T-helper 1 cell treated with Interleukin-12 subunit alpha and Interleukin-12 subunit beta and Interleukin-4 antibody, amounts not matched to agents 30 μg/mL and 1 μg/mL, for 36 hours (primary cell): ENCODE measurements at regions not wholly inside any gene's neighbourhood (a gene's known extent, or its start where the extent isn't known, plus 50 kb on each side); places are given as distances from the start of the nearest gene placed in this dataset.

ENCODE experiments used
- H3K27ac Mint-ChIP-seq: one replicate; pipeline ENCODE4 v1.8.0; 2021; ENCODE audit warnings: mild to moderate bottlenecking, mixed read lengths
- H3K27me3 Mint-ChIP-seq: one replicate; pipeline ENCODE4 v1.8.0; 2021; ENCODE audit warnings: low read depth, mixed read lengths
- H3K36me3 Mint-ChIP-seq: one replicate; pipeline ENCODE4 v1.8.0; 2021; ENCODE audit warnings: low read depth, mixed read lengths
- H3K4me1 Mint-ChIP-seq: one replicate; pipeline ENCODE4 v1.8.0; 2021; ENCODE audit warnings: low read depth, mixed read lengths
- H3K4me3 Mint-ChIP-seq: one replicate; pipeline ENCODE4 v1.8.0; 2021; ENCODE audit warnings: mild to moderate bottlenecking, moderate library complexity, mixed read lengths
- H3K9me3 Mint-ChIP-seq: one replicate; pipeline ENCODE4 v1.8.0; 2021; ENCODE audit warnings: mixed read lengths

DNA sequence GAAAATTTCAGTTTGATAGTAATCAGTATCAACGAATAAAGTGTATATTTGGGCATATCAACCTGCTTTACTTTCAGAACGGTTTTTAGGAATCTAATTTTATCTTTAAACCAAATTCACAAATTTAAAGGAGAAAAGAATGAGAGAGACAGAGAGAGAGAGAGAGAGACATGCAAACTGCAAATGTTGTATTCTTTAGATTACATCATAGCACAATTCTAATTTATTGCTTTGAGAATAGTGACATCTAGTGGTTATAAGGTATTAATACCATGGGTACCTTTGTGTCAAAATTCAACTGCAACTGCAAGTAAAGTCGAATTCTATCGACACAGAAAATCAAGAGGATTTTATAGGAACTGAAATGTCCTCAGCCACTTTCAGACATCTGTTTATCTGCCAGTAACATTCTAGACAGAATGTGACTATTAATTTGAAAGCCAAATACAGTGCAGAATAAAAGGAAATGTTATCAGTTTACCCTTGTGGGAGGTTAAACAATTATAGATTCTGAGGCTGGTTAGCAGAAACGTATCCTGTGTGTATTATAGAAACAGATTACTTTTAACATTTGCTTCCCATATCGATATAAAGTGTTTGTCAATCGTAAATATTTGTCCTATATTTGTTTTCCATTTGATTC is 529.8 kb upstream of the VRK2 start:
- Mint-ChIP-seq H3K27ac (no peak overlapping the region), H3K9me3 (no peaks in the 10 kb centered on the region), H3K36me3 (no peaks in the 10 kb centered on the region), H3K4me1 (no peaks in the 10 kb centered on the region), H3K27me3 (peaks cover 4% of the 10 kb centered on the region), H3K4me3 (no peak overlapping the region)

DNA sequence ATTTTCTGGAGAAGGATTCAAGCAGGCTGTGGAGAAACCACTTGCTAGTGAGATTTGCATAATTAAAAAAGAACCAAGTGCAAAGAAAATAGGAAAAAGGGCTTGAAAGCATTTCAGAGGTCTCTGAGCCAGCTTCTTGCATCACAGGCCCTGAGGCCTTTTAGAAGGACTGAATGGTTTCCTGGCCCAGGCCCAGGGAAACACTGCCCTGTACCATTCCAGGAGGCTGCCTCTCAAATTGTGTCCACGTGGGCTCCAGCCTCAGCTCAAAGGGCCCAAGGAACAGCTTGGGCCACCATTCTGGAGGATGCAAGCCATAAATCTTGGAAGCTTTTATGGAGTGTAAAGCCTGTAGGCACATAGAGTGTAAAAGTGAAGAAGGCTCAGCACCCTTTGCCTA is 523.3 kb upstream of the VRK2 start:
- Mint-ChIP-seq H3K4me1 (no peaks in the 10 kb centered on the region), H3K27me3 (no peaks in the 10 kb centered on the region), H3K4me3 (no peak overlapping the region), H3K27ac (no peak overlapping the region), H3K36me3 (no peaks in the 10 kb centered on the region), H3K9me3 (no peaks in the 10 kb centered on the region)

DNA sequence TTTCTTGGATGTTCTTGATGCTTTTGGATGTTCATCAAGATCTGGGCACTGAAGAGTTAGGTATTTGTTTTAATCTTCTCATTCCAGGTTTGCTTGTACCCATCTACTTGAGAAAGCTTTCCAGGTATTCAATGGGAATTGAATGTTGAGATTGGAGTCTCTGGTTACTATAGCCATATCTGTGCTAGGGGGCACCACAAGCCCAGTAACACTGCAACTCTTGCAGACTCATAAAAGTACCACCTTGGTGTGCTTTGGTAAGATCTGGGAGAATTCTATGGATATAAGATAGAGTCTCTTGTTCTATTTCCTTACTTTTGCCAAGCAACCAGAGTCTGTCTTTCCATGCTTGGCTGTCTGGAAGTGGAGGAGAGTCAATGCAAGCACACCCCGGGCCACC is 518.9 kb upstream of the VRK2 start:
- H3K9me3 Mint-ChIP-seq, result no peaks in the 10 kb centered on the region
- H3K4me1 Mint-ChIP-seq, result no peaks in the 10 kb centered on the region
- no peaks in the 10 kb centered on the region for H3K27me3 Mint-ChIP-seq
- no peaks in the 10 kb centered on the region for H3K36me3 Mint-ChIP-seq
- H3K27ac Mint-ChIP-seq, result no peak overlapping the region
- H3K4me3 Mint-ChIP-seq, result no peak overlapping the region

DNA sequence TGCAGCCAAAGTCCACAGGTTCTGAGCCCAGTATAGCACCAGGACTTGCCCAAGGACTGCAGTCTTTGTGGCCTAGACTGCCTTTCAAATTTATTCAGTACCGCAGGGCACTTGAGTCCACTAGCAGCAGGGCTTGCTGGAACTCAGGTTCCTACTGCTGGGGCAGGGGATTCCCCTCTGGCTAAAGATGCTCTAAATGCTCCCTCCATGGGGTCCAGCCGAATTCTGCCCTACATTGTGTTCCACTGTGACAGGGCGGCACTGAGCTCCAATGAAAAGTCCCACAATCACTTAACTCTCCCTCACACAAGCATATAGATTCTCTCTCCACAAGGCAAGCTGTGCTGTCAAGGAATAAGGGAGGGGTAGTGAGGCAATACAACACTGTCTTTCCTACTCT is 518.1 kb upstream of the VRK2 start:
- Mint-ChIP-seq H3K4me3 (no peak overlapping the region), H3K9me3 (no peaks in the 10 kb centered on the region), H3K4me1 (no peaks in the 10 kb centered on the region), H3K36me3 (no peaks in the 10 kb centered on the region), H3K27me3 (no peaks in the 10 kb centered on the region), H3K27ac (no peak overlapping the region)

DNA sequence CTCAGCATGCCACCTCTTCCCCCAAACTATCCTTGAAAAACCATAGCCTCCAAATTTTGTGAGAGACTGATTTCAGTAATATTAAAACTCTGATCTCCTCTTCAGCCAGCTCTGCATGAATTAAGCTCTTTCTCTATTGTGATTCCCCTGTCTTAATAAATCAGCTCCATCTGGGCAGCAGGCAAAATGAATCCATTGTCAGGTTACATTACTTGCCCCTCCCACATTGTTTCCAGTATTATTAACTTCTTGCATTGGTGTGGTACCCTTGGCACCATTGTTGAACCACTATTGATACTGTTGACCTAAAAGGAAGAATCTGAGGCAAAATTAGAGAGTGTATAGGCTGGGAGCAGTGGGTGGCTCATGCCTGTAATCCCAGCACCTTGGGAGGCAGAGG is 512.2 kb upstream of the VRK2 start:
- H3K36me3 Mint-ChIP-seq, result no peaks in the 10 kb centered on the region
- H3K27me3 Mint-ChIP-seq, result no peaks in the 10 kb centered on the region
- no peak overlapping the region for H3K4me3 Mint-ChIP-seq
- no peak overlapping the region for H3K27ac Mint-ChIP-seq
- H3K4me1 Mint-ChIP-seq, result no peaks in the 10 kb centered on the region
- H3K9me3 Mint-ChIP-seq, result no peaks in the 10 kb centered on the region

DNA sequence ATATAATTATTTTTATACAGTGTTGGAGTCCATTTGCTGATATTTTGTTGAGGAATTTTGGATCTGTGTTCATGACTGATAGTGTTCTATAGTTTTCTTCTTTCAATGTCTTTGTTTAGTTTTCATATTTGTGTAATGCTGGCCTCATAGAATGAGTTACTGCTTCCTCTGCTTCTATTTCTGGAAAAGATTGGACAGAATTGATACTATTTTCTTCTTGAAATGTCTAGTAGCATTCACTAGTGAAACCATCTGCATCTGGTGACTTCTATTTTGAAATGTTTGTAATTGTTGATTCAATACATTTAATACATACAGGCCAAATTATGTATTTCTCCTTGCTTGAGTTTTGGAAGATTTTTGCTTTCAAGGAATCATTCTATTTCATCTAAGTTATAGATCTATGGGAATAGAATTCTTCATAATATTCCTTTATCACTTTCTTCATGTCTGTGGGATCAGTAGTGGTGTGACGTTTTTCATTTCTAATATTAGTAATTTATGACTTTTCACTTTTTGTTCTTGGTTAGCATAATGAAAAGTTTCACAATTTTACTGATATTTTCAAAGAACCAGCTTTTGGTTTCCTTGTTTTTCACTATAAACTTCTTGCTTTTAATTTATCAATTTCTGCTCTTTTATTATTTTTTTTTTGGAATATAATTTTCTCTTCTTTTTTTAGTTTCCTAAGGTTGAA is 509.9 kb upstream of the VRK2 start:
- H3K4me1 Mint-ChIP-seq, result no peaks in the 10 kb centered on the region
- H3K36me3 Mint-ChIP-seq, result no peaks in the 10 kb centered on the region
- H3K4me3 Mint-ChIP-seq, result no peak overlapping the region
- no peaks in the 10 kb centered on the region for H3K27me3 Mint-ChIP-seq
- H3K27ac Mint-ChIP-seq, result no peak overlapping the region
- no peaks in the 10 kb centered on the region for H3K9me3 Mint-ChIP-seq

DNA sequence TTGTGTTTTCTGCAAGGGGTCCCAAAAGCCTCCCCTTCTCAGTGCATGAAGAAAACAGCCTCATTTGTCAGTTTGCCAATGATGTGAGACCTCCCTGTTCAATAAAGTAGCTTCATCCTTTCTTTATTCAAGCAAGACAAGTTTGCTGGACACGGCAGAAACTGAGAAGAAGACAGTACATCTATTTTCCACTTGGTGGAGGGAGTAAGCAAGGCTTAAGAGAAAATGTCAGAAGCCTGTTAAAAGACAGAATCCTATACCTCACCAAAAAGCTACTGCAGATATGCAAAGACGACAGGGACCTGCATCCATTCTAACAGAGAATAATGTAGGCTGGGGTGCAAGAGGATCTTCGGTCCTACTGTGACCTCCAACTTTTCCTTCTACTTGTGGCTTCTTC is 506.8 kb upstream of the VRK2 start:
- no peaks in the 10 kb centered on the region for H3K36me3 Mint-ChIP-seq
- H3K9me3 Mint-ChIP-seq, result no peaks in the 10 kb centered on the region
- no peaks in the 10 kb centered on the region for H3K27me3 Mint-ChIP-seq
- H3K4me3 Mint-ChIP-seq, result no peak overlapping the region
- no peak overlapping the region for H3K27ac Mint-ChIP-seq
- no peaks in the 10 kb centered on the region for H3K4me1 Mint-ChIP-seq

DNA sequence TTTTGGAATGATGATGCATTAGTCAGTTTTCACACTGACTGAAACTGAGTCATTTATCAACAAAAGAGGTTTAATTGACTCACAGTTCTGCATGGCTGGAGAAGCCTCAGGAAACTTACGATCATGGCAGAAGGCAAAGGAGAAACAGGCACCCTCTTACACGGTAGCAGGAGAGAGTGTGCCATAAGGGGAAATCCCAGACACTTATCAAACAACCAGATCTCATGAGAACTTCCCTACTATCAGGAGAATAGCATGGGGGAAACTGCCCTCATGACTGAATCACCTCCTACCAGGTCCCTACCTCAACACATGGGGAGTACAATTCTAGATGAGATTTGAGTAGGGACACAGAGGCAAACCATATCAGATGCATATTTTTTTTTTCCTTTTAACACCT is 504.5 kb upstream of the VRK2 start:
- Mint-ChIP-seq H3K27ac (no peak overlapping the region), H3K27me3 (no peaks in the 10 kb centered on the region), H3K4me3 (no peak overlapping the region), H3K4me1 (no peaks in the 10 kb centered on the region), H3K36me3 (no peaks in the 10 kb centered on the region), H3K9me3 (no peaks in the 10 kb centered on the region)

DNA sequence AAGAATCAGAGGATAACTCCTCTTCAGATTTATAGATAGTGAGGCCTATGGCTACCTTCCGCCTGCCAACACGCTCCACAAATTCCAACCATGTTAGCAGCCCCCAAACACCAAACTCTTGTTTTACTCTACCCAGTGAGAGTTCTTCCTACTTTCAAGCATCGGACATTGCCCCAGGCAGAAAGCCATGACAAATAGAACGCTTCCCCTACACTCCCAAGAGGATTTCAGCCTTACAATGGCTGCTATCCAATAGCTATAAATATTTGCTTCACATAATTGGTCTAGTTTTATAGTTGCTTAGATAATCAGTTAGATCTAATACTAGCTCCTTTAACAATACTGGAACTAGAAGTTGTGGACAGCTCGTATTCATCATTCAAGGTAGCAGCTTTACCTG is 503.4 kb upstream of the VRK2 start:
- H3K27me3 Mint-ChIP-seq, result no peaks in the 10 kb centered on the region
- no peaks in the 10 kb centered on the region for H3K4me1 Mint-ChIP-seq
- H3K27ac Mint-ChIP-seq, result no peak overlapping the region
- no peak overlapping the region for H3K4me3 Mint-ChIP-seq
- no peaks in the 10 kb centered on the region for H3K9me3 Mint-ChIP-seq
- H3K36me3 Mint-ChIP-seq, result no peaks in the 10 kb centered on the region

DNA sequence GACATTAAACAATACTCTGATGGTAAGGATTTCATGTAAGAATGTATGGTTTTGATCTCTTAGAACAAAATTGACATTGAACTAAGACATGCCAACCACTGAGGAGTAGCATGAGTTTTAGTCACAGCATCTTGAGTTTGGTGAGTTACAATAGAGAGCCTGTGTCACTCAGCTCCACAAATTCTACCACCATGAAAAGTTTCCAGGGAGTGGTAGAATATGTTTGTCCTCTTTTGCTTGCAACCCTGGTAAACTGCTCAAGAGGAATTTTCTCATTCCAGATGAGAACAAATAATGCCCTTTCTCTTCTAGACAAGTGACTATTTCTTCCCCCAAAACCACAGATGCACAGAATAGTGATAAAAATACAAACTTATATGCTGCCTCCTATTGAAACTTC is 502.0 kb upstream of the VRK2 start:
- Mint-ChIP-seq H3K27me3 (no peaks in the 10 kb centered on the region), H3K4me3 (no peak overlapping the region), H3K36me3 (no peaks in the 10 kb centered on the region), H3K9me3 (no peaks in the 10 kb centered on the region), H3K4me1 (peaks cover 1% of the 10 kb centered on the region), H3K27ac (no peak overlapping the region)

DNA sequence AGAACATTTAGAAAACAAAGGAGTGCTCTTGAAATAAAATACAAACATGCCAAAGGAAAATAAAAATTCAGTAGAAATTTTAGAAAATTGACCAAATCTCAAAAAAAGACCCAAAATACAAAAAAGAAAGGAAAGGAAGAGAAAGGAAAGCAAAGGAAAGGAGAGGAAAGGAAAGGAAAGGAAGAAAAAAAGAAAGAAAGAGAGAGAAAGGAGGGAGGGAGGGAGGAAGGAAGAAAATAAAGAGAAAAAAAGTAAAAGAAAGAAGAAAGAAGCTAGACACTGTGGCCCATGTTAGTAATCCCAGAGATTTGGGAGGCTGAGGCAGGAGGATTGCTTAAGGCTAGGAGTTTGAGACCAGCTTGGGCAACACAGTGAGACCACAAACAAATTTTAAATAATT is 500.1 kb upstream of the VRK2 start:
- Mint-ChIP-seq H3K36me3 (no peaks in the 10 kb centered on the region), H3K4me3 (no peak overlapping the region), H3K27me3 (no peaks in the 10 kb centered on the region), H3K27ac (no peak overlapping the region), H3K4me1 (peaks cover 5% of the 10 kb centered on the region), H3K9me3 (peaks cover 5% of the 10 kb centered on the region)

DNA sequence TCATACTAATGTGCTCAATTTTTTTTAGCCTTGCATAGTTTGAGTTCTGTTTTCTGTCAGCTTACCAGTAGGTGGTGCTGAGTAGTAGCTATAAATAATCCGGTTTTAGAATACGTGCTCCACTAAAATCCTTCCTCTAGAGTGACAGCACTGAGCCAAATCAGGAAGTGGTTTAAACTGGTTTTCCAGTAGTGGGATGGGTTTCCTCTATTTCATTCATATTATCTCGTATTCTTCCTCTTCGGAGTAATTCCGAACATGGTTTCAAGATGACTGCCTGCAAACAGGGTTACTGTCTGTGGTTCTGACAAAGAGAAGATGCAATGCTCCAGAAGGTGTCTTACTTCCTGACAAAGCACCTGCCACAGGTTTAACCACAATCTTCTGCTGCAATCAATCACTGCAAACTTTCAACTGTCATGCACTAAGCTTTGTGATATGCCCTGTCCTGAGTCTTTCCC is 496.9 kb upstream of the VRK2 start:
- peaks cover 5% of the 10 kb centered on the region for H3K9me3 Mint-ChIP-seq
- H3K4me3 Mint-ChIP-seq, result no peak overlapping the region
- H3K36me3 Mint-ChIP-seq, result no peaks in the 10 kb centered on the region
- peaks cover 5% of the 10 kb centered on the region for H3K4me1 Mint-ChIP-seq
- no peak overlapping the region for H3K27ac Mint-ChIP-seq
- H3K27me3 Mint-ChIP-seq, result no peaks in the 10 kb centered on the region

DNA sequence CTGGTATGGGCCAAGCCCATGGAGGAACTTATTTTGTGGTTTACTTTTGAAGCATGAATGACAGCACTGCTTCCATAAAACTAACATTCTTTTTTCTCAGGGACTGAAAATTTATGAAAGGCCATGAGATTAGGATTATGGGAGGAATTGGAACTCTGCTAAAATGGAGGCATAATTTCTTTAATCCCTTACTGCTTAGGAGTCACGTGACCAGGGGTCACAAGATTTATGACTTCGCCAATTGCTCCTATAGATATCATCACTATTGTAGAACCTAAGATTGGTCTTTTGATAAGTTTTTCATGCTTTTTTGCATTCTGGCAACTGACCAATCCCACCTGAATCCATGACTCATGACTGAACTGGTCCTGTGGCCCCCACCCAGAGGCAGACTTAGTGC is 495.7 kb upstream of the VRK2 start:
- Mint-ChIP-seq H3K4me3 (no peak overlapping the region), H3K27me3 (no peaks in the 10 kb centered on the region), H3K36me3 (no peaks in the 10 kb centered on the region), H3K9me3 (peaks cover 14% of the 10 kb centered on the region), H3K4me1 (peaks cover 5% of the 10 kb centered on the region), H3K27ac (no peak overlapping the region)

DNA sequence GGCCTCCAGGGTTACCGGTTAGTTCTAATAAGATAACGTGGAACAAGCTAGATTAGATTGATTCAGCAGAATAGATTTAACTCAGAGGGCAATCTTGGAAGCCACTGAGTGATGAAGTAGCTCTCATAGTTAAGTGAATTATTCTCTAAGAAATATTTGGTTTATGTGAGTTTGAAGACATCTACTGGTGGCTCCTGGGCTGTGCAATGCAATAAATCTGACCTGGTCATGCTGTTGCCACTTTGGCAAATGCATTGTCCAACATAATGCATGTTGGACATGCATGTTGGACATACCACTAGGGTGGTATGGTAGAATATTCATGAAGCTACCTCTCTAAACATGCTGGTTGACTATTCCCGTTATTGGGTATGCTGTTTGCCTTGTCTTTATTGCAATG is 493.7 kb upstream of the VRK2 start:
- Mint-ChIP-seq H3K9me3 (peaks cover 14% of the 10 kb centered on the region), H3K4me1 (peaks cover 5% of the 10 kb centered on the region), H3K27me3 (no peaks in the 10 kb centered on the region), H3K27ac (no peak overlapping the region), H3K36me3 (no peaks in the 10 kb centered on the region), H3K4me3 (no peak overlapping the region)

DNA sequence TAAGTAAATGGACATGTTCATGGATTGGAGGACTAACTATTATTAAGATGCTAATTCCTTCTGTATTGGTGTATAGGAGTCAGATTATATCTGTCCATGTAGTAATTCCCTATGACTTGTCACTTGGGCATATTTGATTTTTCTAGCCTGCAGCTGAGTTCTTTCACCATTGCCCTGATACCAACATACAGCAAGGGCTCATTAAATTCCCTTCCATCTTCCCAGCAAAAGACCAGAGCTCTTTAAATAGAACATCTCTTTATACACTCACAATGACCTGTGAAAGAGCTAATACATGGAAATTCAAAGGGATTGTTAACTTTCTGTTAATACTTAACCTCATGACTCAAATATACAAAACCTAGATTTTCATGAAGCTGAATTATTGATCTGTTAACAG is 492.3 kb upstream of the VRK2 start:
- peaks cover 5% of the 10 kb centered on the region for H3K4me1 Mint-ChIP-seq
- H3K27me3 Mint-ChIP-seq, result no peaks in the 10 kb centered on the region
- no peak overlapping the region for H3K27ac Mint-ChIP-seq
- no peaks in the 10 kb centered on the region for H3K36me3 Mint-ChIP-seq
- H3K9me3 Mint-ChIP-seq, result peaks cover 14% of the 10 kb centered on the region
- H3K4me3 Mint-ChIP-seq, result no peak overlapping the region
